ENCODE measurements at regions not wholly inside any gene's neighbourhood (a gene's known extent, or its start where the extent isn't known, plus 50 kb on each side); places are given as distances from the start of the nearest gene placed in this dataset.
A peak's percentile ranks its signal among the peaks of the same experiment; 100 is the strongest.

DNA sequence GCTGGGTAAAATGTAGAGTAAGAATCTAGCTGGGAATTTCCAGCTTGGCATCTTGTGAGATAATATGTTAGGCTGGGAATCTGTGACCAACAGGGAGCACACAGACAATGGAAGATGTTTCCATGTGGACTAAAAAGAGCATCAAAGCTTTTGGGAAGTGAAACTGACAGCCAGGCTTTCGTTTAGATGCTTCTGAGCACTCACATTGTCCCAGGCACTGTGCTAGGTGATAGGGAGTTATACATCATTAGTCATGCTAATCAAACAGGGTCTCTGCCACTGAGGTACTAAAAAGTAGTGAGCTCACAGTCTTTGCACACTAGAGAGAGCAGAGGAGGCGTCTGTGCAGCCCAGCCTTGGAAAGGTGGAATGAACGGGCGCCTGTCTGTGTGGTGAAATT is 101.9 kb upstream of the SCOC start:
- TF ChIP-seq, protein P1, sequence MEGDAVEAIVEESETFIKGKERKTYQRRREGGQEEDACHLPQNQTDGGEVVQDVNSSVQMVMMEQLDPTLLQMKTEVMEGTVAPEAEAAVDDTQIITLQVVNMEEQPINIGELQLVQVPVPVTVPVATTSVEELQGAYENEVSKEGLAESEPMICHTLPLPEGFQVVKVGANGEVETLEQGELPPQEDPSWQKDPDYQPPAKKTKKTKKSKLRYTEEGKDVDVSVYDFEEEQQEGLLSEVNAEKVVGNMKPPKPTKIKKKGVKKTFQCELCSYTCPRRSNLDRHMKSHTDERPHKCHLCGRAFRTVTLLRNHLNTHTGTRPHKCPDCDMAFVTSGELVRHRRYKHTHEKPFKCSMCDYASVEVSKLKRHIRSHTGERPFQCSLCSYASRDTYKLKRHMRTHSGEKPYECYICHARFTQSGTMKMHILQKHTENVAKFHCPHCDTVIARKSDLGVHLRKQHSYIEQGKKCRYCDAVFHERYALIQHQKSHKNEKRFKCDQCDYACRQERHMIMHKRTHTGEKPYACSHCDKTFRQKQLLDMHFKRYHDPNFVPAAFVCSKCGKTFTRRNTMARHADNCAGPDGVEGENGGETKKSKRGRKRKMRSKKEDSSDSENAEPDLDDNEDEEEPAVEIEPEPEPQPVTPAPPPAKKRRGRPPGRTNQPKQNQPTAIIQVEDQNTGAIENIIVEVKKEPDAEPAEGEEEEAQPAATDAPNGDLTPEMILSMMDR (IDR thresholded peaks at IDR 0.05; ENCODE audit: low read depth, low read length, missing control alignments) = no peak
- no peak for DNase-seq
- no peaks in the 10 kb centered on the region for H3K36me3 ChIP-seq (replicated peaks)
- H3K27ac ChIP-seq = no peak overlapping the region
- H3K27me3 ChIP-seq (replicated peaks) = no peaks in the 10 kb centered on the region
- no peak overlapping the region for H3K4me3 ChIP-seq (ENCODE audit: low read depth, low read length)
- in situ Hi-C loops (cut with HindIII; ENCODE audit: low pct_ligation_motif_present, low sequenced_read_pairs) = no loop called here

DNA sequence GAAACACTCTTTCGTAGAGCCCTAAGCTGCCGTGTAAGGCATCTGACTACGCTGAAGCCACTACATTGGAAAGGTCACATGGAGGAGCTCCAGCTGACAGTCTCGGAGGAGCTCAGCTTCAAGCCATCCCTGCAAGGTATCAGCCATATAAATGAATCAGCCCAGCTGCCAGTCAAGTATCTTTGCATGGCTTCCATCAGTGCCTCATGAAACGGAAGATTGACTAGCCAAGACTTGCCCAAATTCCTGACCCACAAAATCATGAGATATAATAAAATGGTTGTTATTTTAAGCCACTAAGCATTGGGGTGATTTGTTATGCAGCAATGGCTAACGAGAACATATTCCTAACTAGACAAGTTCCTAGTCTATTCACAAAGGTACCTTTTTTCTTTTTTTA is 104.1 kb upstream of the SCOC start:
- TF ChIP-seq, protein P1 (IDR thresholded peaks at IDR 0.05; ENCODE audit: low read depth, low read length, missing control alignments) = no peak
- in situ Hi-C loops (cut with HindIII; ENCODE audit: low pct_ligation_motif_present, low sequenced_read_pairs) = no loop called here
- Histone ChIP-seq H3K27ac (no peak overlapping the region), H3K4me3 (ENCODE audit: low read depth, low read length) (no peak overlapping the region), H3K27me3 (replicated peaks) (no peaks in the 10 kb centered on the region), H3K36me3 (replicated peaks) (no peaks in the 10 kb centered on the region)
- no peak for DNase-seq

DNA sequence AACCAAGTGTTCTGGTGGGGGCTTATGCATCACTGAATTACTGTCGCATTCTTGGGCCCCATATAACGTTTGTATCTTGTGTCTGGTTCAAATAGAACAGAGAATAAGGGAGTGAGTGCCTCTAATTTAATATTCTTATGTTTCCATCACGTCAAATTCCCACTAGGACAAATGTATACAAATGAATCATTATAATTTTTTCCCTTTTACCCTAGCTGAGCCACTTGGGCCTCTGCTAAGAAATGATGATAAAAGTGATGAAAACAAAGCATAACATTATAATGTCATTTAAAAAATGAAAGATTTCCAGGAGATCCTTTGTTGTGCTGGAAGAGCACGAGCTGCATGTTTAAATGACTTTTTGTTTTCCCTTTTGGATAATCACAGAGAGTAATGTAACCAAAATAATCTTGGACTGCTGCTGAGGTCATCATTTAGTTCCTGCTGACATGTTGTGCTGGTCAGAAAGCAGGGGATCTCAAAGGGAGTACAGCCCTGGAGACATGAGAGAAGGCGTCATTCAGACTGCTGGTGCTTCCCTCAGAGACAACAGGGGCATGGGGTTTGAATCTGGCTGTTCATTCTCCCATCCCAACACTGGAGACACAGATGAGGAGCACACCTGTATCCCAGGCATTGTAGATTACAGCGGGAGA is 105.1 kb upstream of the SCOC start:
- in situ Hi-C loops (cut with HindIII; ENCODE audit: low pct_ligation_motif_present, low sequenced_read_pairs) = no loop called here
- Histone ChIP-seq H3K27ac (no peak overlapping the region), H3K36me3 (replicated peaks) (no peaks in the 10 kb centered on the region), H3K4me3 (ENCODE audit: low read depth, low read length) (no peak overlapping the region), H3K27me3 (replicated peaks) (no peaks in the 10 kb centered on the region)
- no peak for DNase-seq
- TF ChIP-seq, protein P1 (IDR thresholded peaks at IDR 0.05; ENCODE audit: low read depth, low read length, missing control alignments) = no peak

DNA sequence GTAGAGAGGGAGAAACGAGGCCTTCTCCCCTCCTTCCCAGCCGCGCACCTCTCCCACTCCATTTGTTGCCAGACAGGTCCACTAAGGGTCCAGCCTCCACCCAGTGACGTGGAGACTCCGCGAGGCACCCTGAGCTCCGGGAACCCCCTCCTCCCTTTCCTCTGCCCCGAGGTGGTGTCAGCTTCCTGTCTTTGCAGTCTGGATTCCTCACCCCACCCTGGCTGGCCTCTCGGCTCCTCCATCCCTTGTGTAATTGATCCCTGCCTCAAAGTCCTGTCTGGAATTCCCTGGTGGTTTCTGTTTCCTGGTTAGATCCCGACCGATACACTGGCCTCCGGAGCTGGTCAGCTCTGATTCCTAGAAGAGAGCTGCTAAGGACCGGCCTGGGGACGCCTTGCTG is 105.9 kb upstream of the SCOC start:
- Histone ChIP-seq H3K27ac (peak overlapping the region; percentile 28), H3K4me3 (ENCODE audit: low read depth, low read length) (no peak overlapping the region), H3K27me3 (replicated peaks) (no peaks in the 10 kb centered on the region), H3K36me3 (replicated peaks) (no peaks in the 10 kb centered on the region)
- in situ Hi-C loops (cut with HindIII; ENCODE audit: low pct_ligation_motif_present, low sequenced_read_pairs) = no loop called here
- TF ChIP-seq, protein P1 (IDR thresholded peaks at IDR 0.05; ENCODE audit: low read depth, low read length, missing control alignments) = no peak
- no peak for DNase-seq

DNA sequence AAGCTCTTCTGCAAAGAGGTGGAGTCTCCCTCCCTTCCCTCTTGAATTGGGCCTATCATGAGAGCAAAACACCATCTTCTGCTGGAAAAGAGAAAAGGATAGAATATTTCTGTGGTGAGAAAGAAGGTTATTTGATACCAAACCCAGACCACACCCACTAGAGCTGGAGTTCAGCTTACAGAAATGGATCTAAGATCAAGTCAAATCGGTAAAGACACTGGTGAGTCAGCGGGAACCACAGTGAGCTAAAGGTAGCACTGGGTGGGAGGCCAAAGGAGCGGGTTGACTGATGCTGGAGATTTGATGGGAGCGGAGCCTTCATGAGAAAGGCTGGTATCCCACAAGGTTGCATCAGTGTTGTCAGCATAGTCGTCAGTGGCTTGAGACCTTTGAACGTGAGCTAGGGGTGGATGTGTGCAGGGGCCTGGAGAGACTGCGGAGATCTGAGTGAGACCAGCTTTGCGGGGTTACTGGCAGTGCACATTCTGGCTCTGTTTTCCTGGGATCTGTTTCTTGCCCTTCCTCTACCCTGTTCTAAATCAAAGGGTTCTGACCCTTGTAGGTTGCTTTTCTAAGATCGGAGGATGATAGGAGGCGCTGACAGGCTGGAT is 106.4 kb upstream of the SCOC start:
- in situ Hi-C loops (cut with HindIII; ENCODE audit: low pct_ligation_motif_present, low sequenced_read_pairs) = no loop called here
- TF ChIP-seq, protein P1 (IDR thresholded peaks at IDR 0.05; ENCODE audit: low read depth, low read length, missing control alignments) = no peak
- H3K27ac ChIP-seq = peak overlapping the region; percentile 28
- peak; percentile 86 for DNase-seq
- H3K36me3 ChIP-seq (replicated peaks) = no peaks in the 10 kb centered on the region
- H3K4me3 ChIP-seq (ENCODE audit: low read depth, low read length) = no peak overlapping the region
- no peaks in the 10 kb centered on the region for H3K27me3 ChIP-seq (replicated peaks)

DNA sequence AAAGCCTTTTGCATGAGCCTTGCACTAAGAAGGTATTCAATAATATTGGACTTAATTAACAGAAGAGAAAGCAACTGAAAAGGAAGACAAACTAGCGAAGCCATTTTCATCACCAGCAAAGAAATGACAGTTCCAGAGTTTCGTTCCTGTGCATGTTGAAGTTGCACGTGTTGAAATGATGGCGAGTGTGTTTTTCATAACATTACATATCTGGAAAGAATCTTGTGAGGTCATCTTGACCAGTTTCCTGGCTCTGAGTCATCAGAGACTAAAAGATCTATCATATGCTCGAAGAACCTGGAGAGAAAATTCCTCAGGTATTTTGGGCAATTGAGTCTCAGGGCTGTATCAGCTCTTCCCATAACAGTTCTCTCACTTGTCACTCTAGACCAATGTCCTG is 106.2 kb upstream of the MAML3 start:
- Histone ChIP-seq H3K36me3 (replicated peaks) (no peaks in the 10 kb centered on the region), H3K4me3 (ENCODE audit: low read depth, low read length) (no peak overlapping the region), H3K27ac (no peak overlapping the region), H3K27me3 (replicated peaks) (no peaks in the 10 kb centered on the region)
- TF ChIP-seq, protein P1 (IDR thresholded peaks at IDR 0.05; ENCODE audit: low read depth, low read length, missing control alignments) = no peak
- in situ Hi-C loops (cut with HindIII; ENCODE audit: low pct_ligation_motif_present, low sequenced_read_pairs) = no loop called here
- DNase-seq = peak; percentile 86

Measured in brain microvascular endothelial cell (primary cell).